Glomerular endothelial cell (primary cell): ENCODE measurements at regions not wholly inside any gene's neighbourhood (a gene's known extent, or its start where the extent isn't known, plus 50 kb on each side); places are given as distances from the start of the nearest gene placed in this dataset.
"Not testable (repeated sequence)": the region's sequence is repeated elsewhere in the genome, so short reads cannot be mapped to it uniquely, and the experiment has no call there.

Experiments used
- DNase-seq: peaks from one replicate; pipeline ENCODE4 v3.0.0-alpha.2; 2011; ENCODE audit warnings: low read depth, low spot score; ENCODE audit errors: extremely low read depth

DNA sequence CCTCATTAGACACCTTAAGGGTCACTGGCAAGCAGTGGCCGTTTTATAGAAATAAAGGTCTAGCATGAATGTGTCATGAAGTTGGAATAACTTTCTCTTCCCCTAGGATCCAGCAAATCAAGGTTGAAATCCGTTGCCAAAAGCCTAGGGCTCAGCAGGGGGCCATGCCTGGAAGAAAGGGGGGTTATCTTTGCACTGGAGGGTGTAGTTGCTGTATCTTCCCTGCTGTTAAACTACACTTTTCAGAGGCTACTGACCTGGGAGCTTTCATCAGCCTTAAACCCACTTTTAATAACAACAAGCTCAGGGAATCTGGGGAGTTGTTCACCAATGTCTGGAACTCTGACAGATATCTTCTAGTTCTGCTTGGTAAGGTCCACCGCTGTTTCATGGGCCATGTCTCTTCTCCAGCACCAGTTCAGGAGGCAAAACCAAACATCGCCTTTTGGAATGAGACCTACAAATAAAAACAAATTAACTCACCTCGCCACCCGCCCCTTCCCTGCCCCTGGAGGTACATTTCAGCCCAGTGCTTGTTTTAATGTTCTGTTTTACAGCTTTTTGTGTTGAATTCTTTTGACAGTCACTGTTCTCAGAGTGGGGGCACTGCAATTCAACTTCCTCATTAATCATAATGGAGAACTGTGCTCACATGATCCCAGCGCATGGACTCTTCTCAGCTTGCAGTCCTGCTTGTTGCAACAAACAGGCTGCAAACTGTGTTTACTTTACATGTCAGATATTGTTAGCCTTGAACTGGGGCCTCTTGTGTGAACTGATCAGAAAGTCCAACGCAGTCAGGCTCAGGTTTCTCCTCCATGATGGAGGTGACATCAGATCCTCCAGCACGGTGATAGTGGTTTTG, 508.7 kb downstream of the KCNJ2 start:
- no peak for DNase-seq

DNA sequence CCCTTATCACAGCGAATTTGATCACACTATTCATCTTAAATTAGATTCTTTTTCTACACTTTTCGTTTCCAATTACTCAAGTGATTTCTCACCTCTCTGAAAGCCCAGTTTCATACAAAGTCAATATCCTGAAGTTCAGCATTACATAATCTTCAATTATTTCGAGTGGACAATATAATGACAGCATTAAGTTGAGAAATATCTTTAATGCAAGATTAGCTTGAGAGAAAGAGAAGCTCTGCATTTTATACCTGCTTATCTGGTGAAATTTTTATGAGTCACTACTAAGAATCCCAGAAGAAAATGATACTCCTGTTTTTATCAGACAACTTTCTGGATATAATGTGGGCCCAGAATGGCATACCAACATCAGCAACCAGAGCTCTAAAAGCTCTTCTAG, 509.6 kb downstream of the KCNJ2 start:
- no peak for DNase-seq

DNA sequence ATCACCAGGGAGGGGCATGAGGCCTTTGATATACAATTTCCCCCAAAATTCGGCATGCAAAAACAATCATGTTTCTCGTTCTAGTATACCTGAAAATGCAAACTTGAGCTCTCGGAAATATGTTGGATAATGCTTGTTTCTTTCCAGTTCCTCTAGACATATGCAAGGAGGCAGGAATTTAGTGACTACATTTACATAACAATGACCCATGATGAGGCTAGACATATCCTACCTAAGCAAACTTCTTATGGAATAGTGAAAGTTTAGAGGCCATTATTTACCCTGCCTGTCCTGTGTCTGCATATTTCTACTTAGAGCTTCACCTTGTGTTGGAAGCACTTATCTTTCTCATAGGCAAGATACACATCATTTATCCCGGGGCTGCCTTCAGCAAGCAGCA, 514.6 kb downstream of the KCNJ2 start:
- DNase-seq = no peak

DNA sequence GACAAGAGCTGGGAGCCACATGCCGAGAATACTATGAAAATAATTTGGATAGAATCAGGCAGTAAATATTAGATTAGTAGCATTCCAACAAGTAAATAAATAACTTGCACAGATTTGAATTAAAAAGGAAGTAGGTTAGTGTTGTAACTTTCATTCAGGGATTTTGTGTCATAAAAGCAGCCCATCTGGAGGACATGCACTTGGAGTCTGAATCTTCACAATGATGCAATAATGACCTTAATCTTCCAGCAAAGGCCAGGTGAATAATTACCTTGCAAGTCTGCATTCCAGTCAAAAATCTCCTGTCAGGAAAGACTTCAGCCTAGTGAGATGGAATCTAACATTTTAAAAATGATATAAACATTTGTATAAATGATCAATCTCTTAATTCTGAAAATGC, 518.1 kb downstream of the KCNJ2 start:
- DNase-seq = no peak

DNA sequence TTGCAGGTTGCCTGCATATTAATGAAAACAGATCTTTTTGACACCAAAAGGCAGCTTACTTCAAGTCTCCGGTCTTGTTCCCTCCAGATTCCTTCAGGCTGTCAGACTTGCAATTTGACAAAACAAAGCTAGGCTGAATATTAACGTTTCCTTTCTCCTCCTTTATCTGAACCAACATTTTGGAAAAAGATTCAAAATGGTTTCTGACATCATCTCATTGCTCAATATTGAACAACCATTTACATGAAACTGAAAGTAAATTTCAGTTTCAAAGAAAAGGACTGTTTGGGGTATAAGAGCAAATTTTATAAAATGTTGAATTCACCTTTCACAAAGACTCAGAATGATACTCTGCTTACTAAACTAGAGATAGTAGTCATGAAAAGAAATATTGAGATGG, 521.8 kb downstream of the KCNJ2 start:
- no peak for DNase-seq

DNA sequence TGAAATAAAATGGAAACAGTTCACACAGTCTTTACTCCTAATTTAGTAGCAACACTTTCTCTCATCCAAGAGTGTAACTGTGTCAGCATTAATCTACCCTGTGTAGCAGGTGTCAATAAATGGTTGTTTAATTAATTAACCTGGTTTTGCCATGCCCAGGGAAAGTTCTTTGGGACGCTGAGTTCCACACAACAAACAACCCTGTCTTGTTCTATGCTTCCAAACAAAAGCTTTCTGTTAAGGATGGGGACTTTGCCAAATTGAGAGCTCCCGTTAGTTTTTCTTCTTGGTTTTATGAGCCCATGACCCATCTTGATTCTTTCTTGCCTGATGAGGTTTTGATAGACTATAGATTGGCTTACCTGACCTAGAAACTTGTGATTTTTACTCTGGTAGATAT, 530.1 kb downstream of the KCNJ2 start:
- DNase-seq = no peak

DNA sequence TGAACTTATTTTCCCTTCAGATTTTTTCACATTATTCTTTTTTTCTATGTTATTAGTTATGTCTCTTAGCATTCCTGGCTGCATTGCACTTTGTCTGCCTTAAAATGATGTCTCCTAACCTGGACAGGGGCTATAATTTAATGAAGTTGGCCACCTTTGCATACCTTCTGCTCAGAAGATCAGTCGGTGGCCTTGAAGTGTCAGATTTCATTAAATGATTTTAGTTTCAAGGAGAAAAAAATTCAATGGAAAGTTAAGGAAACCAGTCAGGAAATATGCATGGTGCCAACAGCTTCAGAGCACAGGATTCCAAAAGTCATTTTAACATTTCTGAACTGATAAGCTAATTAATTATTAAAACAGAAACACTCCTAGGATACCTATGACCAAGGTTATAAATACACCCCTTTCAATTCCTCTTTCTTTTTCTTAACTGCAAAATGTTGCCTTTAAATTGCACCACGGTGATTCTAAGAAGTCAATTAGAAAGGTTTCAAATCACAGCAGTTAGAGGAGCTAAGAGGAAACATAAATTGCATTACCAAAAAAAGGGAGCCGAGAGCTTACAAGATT, 533.4 kb downstream of the KCNJ2 start:
- DNase-seq = no peak

DNA sequence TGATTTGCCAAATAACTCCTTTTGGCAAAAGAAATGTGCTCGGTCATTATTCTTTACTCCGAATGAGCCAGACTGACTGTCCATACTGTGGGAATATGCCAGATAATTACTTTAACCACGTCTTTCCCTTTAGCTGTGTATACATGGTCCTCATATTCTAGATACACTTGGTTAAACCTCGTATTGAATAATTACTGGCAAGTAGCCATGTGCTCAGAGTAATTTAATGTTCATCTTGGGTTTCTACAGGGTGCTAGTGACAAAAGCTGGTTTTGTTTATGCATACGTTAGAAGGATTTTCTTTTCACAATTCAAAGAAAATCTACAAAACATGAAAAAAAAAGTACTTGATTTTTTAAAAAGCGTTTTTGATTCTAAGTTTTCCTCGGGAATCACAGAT, 540.3 kb downstream of the KCNJ2 start:
- no peak for DNase-seq

DNA sequence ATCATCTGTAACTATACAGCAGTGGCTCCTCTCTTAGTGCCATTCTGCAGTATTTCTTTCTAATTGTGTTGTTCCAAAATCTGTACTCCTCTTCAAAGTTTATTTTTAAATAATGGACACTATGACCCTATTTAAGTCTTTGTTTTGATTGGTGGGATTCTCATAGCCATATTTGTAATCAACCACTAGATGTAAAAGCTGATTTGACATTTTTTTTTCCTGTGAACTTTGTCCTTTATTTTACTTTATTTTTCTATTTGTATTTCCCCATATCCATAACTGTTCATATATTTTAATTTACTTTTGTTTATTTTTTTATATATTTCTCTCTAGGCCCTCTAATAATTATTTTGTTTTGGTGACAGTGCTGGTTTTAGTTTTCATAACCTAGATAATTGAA, 544.4 kb downstream of the KCNJ2 start:
- no peak for DNase-seq

DNA sequence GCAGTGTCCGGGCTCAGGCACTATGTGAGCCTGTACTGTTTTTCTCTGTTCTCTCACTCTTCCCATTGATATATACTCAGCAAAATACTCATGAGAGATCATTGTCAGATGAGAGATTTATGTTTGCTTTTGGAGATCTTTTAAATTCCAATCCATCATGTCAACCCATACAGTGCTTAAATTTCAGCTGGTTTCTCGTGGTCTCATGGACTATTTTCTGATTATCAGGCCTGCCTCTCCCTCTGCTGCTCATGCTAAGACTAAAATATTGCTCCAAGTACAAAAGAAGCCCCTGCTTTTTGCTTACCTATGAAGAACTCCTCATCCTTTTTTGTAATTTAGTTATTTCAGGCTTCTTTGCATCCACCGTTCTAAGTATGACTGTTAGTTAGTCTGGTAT, 547.2 kb downstream of the KCNJ2 start:
- no peak for DNase-seq

DNA sequence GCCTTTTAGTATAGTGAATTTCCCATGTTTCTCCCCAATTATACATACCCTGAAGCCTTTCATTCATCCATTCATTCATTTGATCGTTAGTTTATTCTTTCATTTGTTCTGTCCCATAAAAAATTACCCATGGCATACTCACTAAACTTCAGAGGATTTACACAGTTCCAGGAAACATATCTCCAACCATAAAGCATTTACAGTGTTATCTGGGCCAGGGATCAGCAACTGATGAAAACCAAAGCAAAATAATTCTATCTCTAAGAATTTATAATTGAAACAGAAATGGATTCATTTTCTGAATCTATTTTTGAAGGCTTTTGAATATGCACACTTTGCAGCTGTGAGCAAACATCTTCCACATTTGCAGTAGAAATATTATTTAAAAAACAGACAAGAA, 547.7 kb downstream of the KCNJ2 start:
- no peak for DNase-seq

DNA sequence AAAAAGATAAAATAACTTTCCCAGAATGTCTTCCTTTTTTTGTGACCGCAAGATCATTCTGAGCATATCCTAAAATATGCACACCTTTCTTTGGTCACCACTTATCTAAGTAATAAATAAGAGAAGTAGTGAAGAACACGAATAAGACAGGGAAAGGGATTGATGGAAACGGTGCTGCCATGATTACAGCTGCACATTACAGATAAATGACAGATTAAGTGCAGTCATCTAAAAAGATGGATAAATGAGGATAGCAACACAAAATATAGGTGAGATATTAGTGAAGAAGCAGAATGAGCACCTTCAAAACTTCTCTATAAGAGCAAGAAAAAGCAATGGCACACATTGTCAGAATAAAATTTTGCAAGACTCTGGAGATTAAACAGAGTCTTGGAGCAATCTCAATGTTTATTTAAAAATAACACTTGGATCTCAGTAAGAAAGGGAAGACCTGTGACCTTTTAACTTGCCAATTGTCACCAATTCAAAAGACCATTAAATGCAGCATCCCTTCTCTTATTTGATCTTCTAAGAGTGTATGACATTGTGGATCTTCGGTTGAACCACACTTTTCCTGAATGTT, 567.1 kb downstream of the KCNJ2 start:
- DNase-seq = no peak

DNA sequence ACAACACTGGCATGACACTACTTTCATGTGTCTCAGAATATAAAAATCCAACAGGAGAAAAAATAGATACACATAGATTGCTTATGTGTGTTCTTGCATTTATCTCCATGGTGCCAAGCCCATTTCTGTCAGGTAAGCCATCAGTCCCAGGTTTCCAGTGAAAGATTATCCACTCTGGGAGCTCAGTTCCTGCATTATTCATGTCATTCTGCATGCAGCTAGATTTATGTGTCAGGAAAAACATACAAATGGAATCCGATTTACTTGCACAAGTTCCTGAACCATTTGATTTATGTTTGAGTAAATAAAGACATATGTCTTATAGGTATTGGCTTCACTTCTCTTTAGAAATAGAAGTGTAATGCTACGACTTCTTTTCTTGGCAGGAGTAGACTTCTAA, 569.7 kb downstream of the KCNJ2 start:
- no peak for DNase-seq

DNA sequence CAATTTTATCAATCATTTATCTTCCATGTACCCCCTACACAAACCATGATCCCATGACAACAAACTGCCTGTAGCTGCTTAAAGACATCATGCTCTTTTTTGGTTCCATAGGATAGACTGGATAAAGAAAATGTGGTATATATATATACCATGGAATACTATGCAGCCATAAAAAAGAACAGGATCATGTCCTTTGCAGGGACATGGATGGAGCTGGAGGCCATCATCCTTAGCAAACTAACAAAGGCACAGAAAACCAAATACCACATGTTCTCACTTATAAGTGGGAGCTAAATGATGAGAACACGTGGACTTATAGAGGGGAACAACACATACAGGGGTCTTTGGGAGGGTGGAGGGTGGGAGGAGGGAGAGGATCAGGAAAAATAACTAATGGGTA, 577.2 kb downstream of the KCNJ2 start:
- not testable (repeated sequence) for DNase-seq

DNA sequence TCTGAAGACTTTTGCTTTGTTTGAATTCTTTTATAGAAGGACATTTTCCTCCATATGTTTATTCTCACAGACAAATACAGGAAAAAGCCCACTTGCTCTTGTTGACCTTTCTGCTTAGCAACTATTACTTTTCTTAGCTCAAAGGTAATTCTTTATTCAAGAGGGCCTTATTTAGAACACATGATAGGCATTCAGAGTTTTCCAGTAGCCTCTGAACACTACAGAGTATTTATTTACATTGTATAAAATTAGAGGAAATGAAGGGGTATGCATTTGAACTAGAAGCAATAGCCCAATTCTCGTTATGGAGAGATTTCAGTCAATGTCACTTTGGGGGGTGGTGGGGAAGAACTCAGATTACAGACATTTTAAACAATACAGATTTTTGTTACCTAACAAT, 581.7 kb downstream of the KCNJ2 start:
- DNase-seq = no peak

DNA sequence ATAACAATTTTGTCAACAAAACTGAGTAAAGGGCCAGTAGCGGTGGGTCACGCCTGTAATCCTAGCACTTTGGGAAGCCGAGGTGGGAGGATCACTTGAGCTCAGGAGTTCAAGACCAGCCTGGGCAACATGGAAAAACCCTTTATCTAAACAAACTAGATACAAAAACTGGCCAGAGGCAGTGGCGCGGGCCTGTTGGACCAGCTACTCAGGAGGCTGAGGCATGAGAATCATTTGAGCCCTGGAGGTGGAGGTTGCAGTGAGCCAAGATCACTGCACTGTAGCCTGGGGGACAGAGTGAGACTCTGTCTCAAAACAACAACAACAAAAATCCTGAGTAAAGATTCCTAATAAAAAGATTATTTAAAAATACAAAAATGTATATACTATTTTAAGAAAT, 583.1 kb downstream of the KCNJ2 start:
- DNase-seq = not testable (repeated sequence)

DNA sequence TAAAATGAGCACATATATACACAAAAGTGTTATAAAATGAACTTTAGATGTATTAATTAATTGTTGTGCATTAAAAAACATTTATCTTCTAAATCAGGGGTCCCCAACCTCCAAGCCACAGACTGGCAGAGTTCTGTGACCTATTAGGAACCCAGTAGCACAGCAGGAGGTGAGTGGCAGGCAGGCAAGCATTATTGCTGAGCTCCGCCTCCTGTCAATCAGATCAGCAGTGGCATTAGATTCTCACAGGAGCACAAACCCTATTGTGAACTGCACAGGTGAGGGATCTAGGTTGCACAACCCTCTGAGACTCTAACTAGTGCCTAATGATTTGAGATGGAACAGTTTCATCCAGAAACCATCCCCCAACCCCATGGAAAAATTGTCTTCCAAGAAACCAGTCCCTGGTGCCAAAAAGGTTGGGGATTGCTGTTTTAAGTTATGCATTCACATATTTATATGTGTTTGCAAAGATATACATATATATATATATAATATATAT, 583.7 kb downstream of the KCNJ2 start:
- no peak for DNase-seq

DNA sequence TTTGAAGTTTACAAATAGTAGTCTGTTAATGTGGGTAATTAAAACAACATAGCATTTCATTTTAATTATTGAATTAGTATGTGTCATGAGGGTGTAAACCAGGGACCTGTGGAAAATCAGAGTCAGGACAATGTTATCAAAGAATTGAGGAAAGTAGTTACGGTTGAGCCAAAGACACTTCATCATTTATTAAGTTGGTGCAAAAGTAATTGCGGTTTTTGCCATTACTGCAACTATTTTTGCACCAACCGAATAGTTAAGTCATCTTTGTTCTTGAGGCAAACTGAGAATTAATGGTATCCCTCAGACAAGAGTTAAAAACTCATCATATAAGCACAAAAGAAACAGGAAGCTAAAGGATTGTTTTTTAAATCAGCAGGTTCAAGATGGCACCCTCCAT, 593.7 kb downstream of the KCNJ2 start:
- no peak for DNase-seq

DNA sequence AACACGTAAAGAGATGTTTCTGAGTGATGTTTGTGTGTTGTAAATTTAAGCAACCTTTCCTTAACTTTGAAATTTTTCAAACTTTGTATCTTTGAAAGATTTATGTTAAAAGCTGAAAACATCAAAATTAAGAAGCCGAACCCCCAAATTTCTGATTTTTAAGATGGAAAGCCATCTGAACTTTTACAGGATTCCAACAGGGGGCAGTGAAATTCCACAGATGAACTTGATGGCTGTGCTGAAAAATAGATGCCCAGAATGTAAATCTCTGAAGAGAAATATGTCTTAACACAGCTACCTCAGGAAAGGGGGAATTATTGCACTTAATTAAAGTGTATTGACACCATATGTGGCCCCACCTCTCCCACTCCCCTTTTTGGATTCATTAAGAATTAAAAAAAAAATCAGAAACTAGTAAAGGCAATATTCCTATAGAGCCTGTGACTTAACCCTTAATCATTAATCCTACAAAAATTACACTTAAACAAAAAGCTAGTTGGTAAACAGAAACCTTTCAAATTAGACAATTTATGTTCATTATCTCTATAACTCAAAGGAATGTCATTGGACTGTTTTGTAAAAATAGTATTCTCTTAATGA, 597.9 kb downstream of the KCNJ2 start:
- no peak for DNase-seq

DNA sequence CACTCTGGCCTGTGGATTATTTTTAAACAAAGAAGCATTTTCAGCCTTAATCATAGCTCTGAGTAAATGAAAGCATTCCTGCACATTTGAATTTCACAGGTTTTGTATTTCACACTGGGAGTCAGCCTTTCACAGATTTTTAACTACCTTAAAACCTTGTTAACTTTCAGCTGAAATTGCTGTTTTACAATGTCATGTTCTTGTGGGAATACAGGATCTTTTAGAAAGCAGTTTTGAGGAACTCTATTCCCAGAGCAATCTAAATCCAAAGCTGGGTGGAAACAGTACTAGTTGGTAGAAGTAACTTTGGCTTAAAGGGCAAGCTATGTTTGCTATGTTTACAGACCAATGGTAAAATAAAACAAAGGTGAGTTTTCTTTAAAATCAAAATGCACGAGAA, 600.6 kb downstream of the KCNJ2 start:
- DNase-seq = no peak

DNA sequence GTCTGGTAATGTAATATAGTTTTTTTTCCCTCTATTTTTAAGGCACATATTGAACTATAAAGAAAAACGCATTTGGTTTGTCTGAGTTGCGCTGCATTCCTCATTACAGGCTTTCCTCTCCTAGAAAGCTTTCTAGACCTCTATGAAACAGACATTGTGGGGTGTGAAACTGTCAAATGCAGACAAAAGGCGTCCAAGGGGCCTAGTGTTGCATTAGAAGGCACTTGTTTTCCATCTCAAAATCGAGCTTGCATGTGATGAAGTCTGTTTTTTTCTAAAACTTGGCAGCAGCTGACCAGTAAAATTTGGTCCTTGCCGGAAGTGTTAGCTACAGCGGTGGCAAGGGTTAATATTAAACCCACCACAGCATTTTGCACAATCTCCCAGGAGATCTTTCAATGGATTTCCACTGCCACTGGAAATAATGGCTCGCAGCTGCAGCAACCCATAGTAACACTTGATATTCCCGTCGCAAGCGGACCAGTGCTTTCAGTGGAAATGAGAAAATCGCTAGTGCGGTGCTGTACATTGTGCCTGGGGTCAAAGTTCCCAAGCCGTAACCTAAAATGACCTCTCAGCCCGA, 602.6 kb downstream of the KCNJ2 start:
- no peak for DNase-seq
